Skeletal muscle satellite cell (primary cell): ENCODE measurements at regions not wholly inside any gene's neighbourhood (a gene's known extent, or its start where the extent isn't known, plus 50 kb on each side); places are given as distances from the start of the nearest gene placed in this dataset.
"Not testable (repeated sequence)": the region's sequence is repeated elsewhere in the genome, so short reads cannot be mapped to it uniquely, and the experiment has no call there.

ENCODE experiments used
- H3K27me3 ChIP-seq: 2 replicates; pipeline ENCODE4 v1.7.0; 2013; ENCODE audit warnings: low read length; ENCODE audit not compliant: control insufficient read depth, insufficient read depth
- H3K36me3 ChIP-seq: 2 replicates; pipeline ENCODE4 v1.7.0; 2013; ENCODE audit warnings: mild to moderate bottlenecking, control low read depth, low read length; ENCODE audit not compliant: insufficient read depth
- H3K4me1 ChIP-seq: 2 replicates; pipeline ENCODE4 v1.7.0; 2013; ENCODE audit warnings: low read length; ENCODE audit not compliant: control insufficient read depth, insufficient read depth
- H3K4me2 ChIP-seq: 2 replicates; pipeline ENCODE4 v1.7.0; 2013; ENCODE audit warnings: mild to moderate bottlenecking, low read length
- H3K4me3 ChIP-seq: 2 replicates; pipeline ENCODE4 v1.7.0; 2013; ENCODE audit warnings: low read length
- H3K9ac ChIP-seq: 2 replicates; pipeline ENCODE4 v1.7.0; 2013; ENCODE audit warnings: mild to moderate bottlenecking, low read depth, low read length, moderate library complexity
- H3K9me3 ChIP-seq: replicated peaks from 2 replicates; pipeline ENCODE4 v1.7.0; 2013; ENCODE audit warnings: mild to moderate bottlenecking, control low read depth, low read length

- H3K36me3 ChIP-seq: no peaks in the 10 kb centered on the region
- H3K4me3 ChIP-seq: no peak overlapping the region
- H3K27me3 ChIP-seq: no peaks in the 10 kb centered on the region
- no peak overlapping the region for H3K9ac ChIP-seq
- no peak overlapping the region for H3K4me2 ChIP-seq
- H3K4me1 ChIP-seq: no peaks in the 10 kb centered on the region
- H3K9me3 ChIP-seq: no peaks in the 10 kb centered on the region
These were observed 280.0 kb upstream of the SPTLC3 start for GRCh38 chr20:12728782-12729181.

- Histone ChIP-seq H3K36me3 (no peaks in the 10 kb centered on the region), H3K9ac (no peak overlapping the region), H3K9me3 (no peaks in the 10 kb centered on the region), H3K27me3 (no peaks in the 10 kb centered on the region), H3K4me3 (no peak overlapping the region), H3K4me1 (no peaks in the 10 kb centered on the region), H3K4me2 (no peak overlapping the region)
These were observed 279.4 kb upstream of the SPTLC3 start for GRCh38 chr20:12729326-12729725.

- H3K9me3 ChIP-seq: no peaks in the 10 kb centered on the region
- H3K9ac ChIP-seq: no peak overlapping the region
These were observed 275.0 kb upstream of the SPTLC3 start for GRCh38 chr20:12733811-12734210.

GRCh38 chr20:12737497-12737896 lies 271.3 kb upstream of the SPTLC3 start:
- no peaks in the 10 kb centered on the region for H3K9me3 ChIP-seq
- no peak overlapping the region for H3K4me2 ChIP-seq
- no peak overlapping the region for H3K9ac ChIP-seq
- no peak overlapping the region for H3K4me3 ChIP-seq
- H3K27me3 ChIP-seq: no peaks in the 10 kb centered on the region
- peaks cover 6% of the 10 kb centered on the region for H3K4me1 ChIP-seq
- no peaks in the 10 kb centered on the region for H3K36me3 ChIP-seq

More at GRCh38 chr20:12733811-12734210, 275.0 kb upstream of the SPTLC3 start:
- Histone ChIP-seq H3K4me1 (peaks cover 6% of the 10 kb centered on the region), H3K27me3 (no peaks in the 10 kb centered on the region), H3K4me2 (no peak overlapping the region), H3K36me3 (no peaks in the 10 kb centered on the region), H3K4me3 (no peak overlapping the region)

GRCh38 chr20:12737900-12738299 lies 270.9 kb upstream of the SPTLC3 start:
- no peak overlapping the region for H3K4me2 ChIP-seq
- H3K36me3 ChIP-seq: no peaks in the 10 kb centered on the region
- no peak overlapping the region for H3K9ac ChIP-seq
- no peaks in the 10 kb centered on the region for H3K27me3 ChIP-seq
- H3K9me3 ChIP-seq: no peaks in the 10 kb centered on the region
- no peak overlapping the region for H3K4me3 ChIP-seq
- peaks cover 6% of the 10 kb centered on the region for H3K4me1 ChIP-seq

GRCh38 chr20:12740647-12741046 lies 268.1 kb upstream of the SPTLC3 start:
- H3K9ac ChIP-seq: no peak overlapping the region
- no peaks in the 10 kb centered on the region for H3K36me3 ChIP-seq
- no peaks in the 10 kb centered on the region for H3K27me3 ChIP-seq
- H3K4me3 ChIP-seq: no peak overlapping the region
- H3K4me1 ChIP-seq: peaks cover 6% of the 10 kb centered on the region
- H3K9me3 ChIP-seq: no peaks in the 10 kb centered on the region
- no peak overlapping the region for H3K4me2 ChIP-seq

- no peak overlapping the region for H3K4me3 ChIP-seq
- H3K4me1 ChIP-seq: no peaks in the 10 kb centered on the region
- no peak overlapping the region for H3K4me2 ChIP-seq
- no peaks in the 10 kb centered on the region for H3K36me3 ChIP-seq
- H3K9me3 ChIP-seq: no peaks in the 10 kb centered on the region
- no peak overlapping the region for H3K9ac ChIP-seq
- no peaks in the 10 kb centered on the region for H3K27me3 ChIP-seq
These were observed 264.7 kb upstream of the SPTLC3 start for GRCh38 chr20:12744037-12744436.

GRCh38 chr20:12748359-12748994 lies 260.3 kb upstream of the SPTLC3 start:
- H3K36me3 ChIP-seq: no peaks in the 10 kb centered on the region
- no peak overlapping the region for H3K4me2 ChIP-seq

GRCh38 chr20:12750221-12750620 lies 258.6 kb upstream of the SPTLC3 start:
- Histone ChIP-seq H3K4me1 (no peaks in the 10 kb centered on the region), H3K27me3 (no peaks in the 10 kb centered on the region), H3K36me3 (no peaks in the 10 kb centered on the region), H3K9me3 (no peaks in the 10 kb centered on the region), H3K4me2 (no peak overlapping the region), H3K9ac (no peak overlapping the region), H3K4me3 (no peak overlapping the region)

More at GRCh38 chr20:12748359-12748994, 260.3 kb upstream of the SPTLC3 start:
- H3K4me1 ChIP-seq: no peaks in the 10 kb centered on the region
- H3K4me3 ChIP-seq: no peak overlapping the region
- no peaks in the 10 kb centered on the region for H3K27me3 ChIP-seq
- H3K9ac ChIP-seq: no peak overlapping the region
- H3K9me3 ChIP-seq: no peaks in the 10 kb centered on the region

- H3K36me3 ChIP-seq, H3K27me3 ChIP-seq, H3K4me2 ChIP-seq, H3K9ac ChIP-seq, H3K4me3 ChIP-seq, H3K4me1 ChIP-seq, H3K9me3 ChIP-seq: not testable (repeated sequence)
These were observed 255.7 kb upstream of the SPTLC3 start for GRCh38 chr20:12752900-12753693.

- not testable (repeated sequence) for H3K4me2 ChIP-seq, H3K27me3 ChIP-seq
These were observed 255.0 kb upstream of the SPTLC3 start for GRCh38 chr20:12753742-12754141.

GRCh38 chr20:12759493-12759892 lies 249.3 kb upstream of the SPTLC3 start:
- H3K9ac ChIP-seq, H3K36me3 ChIP-seq, H3K9me3 ChIP-seq, H3K4me3 ChIP-seq, H3K4me1 ChIP-seq, H3K4me2 ChIP-seq, H3K27me3 ChIP-seq: not testable (repeated sequence)

More at GRCh38 chr20:12753742-12754141, 255.0 kb upstream of the SPTLC3 start:
- H3K4me3 ChIP-seq, H3K9ac ChIP-seq, H3K9me3 ChIP-seq, H3K4me1 ChIP-seq, H3K36me3 ChIP-seq: not testable (repeated sequence)
